ENCODE measurements at regions not wholly inside any gene's neighbourhood (a gene's known extent, or its start where the extent isn't known, plus 50 kb on each side); places are given as distances from the start of the nearest gene placed in this dataset.

GRCh38 chr5:67954351-67954750 lies 261.2 kb upstream of the PIK3R1 start:
- TF ChIP-seq POLR2A (IDR thresholded peaks at IDR 0.05; ENCODE audit: low read depth, low read length) (no peak), TAF1 (IDR thresholded peaks at IDR 0.05; ENCODE audit: borderline replicate concordance, low read depth, low read length) (no peak)
